Parathyroid adenoma (tissue), 2 donors: ENCODE measurements at regions not wholly inside any gene's neighbourhood (a gene's known extent, or its start where the extent isn't known, plus 50 kb on each side); places are given as distances from the start of the nearest gene placed in this dataset.

Source experiments
- H2AFZ ChIP-seq: fragments of 300-600 bp; sonication (generic); one replicate; pipeline ENCODE4 v1.7.0; 2017; ENCODE audit warnings: antibody characterized with exemption, mild to moderate bottlenecking
- H3K27ac ChIP-seq: fragments of 300-600 bp; sonication (generic); one replicate; pipeline ENCODE4 v1.7.0; 2017
- H3K27me3 ChIP-seq: fragments of 300-600 bp; sonication (generic); one replicate; pipeline ENCODE4 v1.7.0; 2017; ENCODE audit warnings: low read length; ENCODE audit not compliant: control insufficient read depth, insufficient read depth
- H3K36me3 ChIP-seq: fragments of 300-600 bp; sonication (generic); one replicate; pipeline ENCODE4 v1.7.0; 2017; ENCODE audit warnings: low read length; ENCODE audit not compliant: control insufficient read depth, insufficient read depth
- H3K4me1 ChIP-seq: fragments of 300-600 bp; sonication (generic); one replicate; pipeline ENCODE4 v1.7.0; 2017; ENCODE audit warnings: control low read depth
- H3K4me2 ChIP-seq: fragments of 300-600 bp; sonication (generic); one replicate; pipeline ENCODE4 v1.7.0; 2017; ENCODE audit warnings: low read length
- H3K4me3 ChIP-seq: fragments of 300-600 bp; sonication (generic); one replicate; pipeline ENCODE4 v1.7.0; 2017; ENCODE audit warnings: low read depth, low read length
- H3K79me2 ChIP-seq: fragments of 300-600 bp; sonication (generic); one replicate; pipeline ENCODE4 v1.7.0; 2017; ENCODE audit warnings: control low read depth
- H3K9ac ChIP-seq: fragments of 300-600 bp; sonication (generic); one replicate; pipeline ENCODE4 v1.7.0; 2017; ENCODE audit warnings: mild to moderate bottlenecking
- H3K9me3 ChIP-seq: fragments of 300-600 bp; sonication (generic); one replicate; pipeline ENCODE4 v1.7.0; 2017; ENCODE audit warnings: low read length; ENCODE audit not compliant: control insufficient read depth
- CTCF ChIP-seq: fragments of 300-600 bp; sonication (generic); IDR thresholded peaks from one replicate; pipeline ENCODE4 v1.7.0; 2017; ENCODE audit warnings: antibody characterized with exemption, mild to moderate bottlenecking
- donor health status: primary hyperparathyroidism.

- Histone ChIP-seq H3K9ac (no peak overlapping the region), H3K9me3 (no peaks in the 10 kb centered on the region), H3K4me3 (no peak overlapping the region), H3K4me1 (no peaks in the 10 kb centered on the region), H3K27ac (no peak overlapping the region), H2AFZ (no peak overlapping the region), H3K36me3 (no peaks in the 10 kb centered on the region), H3K27me3 (no peaks in the 10 kb centered on the region), H3K79me2 (no peaks in the 10 kb centered on the region), H3K4me2 (no peak overlapping the region)
- no peak for TF ChIP-seq CTCF
These were observed 348.6 kb upstream of the COBL start for GRCh38 chr7:51665045-51665780.

GRCh38 chr7:51660516-51660915 lies 343.9 kb upstream of the COBL start:
- no peak for TF ChIP-seq CTCF
- Histone ChIP-seq H3K9ac (no peak overlapping the region), H3K9me3 (no peaks in the 10 kb centered on the region), H2AFZ (no peak overlapping the region), H3K4me1 (no peaks in the 10 kb centered on the region), H3K4me2 (no peak overlapping the region), H3K36me3 (no peaks in the 10 kb centered on the region), H3K27ac (no peak overlapping the region), H3K27me3 (no peaks in the 10 kb centered on the region), H3K79me2 (no peaks in the 10 kb centered on the region), H3K4me3 (no peak overlapping the region)

GRCh38 chr7:51658684-51659083 lies 342.1 kb upstream of the COBL start:
- Histone ChIP-seq H3K27me3 (no peaks in the 10 kb centered on the region), H2AFZ (no peak overlapping the region), H3K79me2 (no peaks in the 10 kb centered on the region), H3K27ac (no peak overlapping the region), H3K4me2 (no peak overlapping the region), H3K36me3 (no peaks in the 10 kb centered on the region), H3K4me3 (no peak overlapping the region), H3K9ac (no peak overlapping the region), H3K9me3 (no peaks in the 10 kb centered on the region), H3K4me1 (no peaks in the 10 kb centered on the region)
- TF ChIP-seq CTCF: no peak

- Histone ChIP-seq H3K36me3 (no peaks in the 10 kb centered on the region), H3K9ac (no peak overlapping the region), H3K79me2 (no peaks in the 10 kb centered on the region), H3K9me3 (no peaks in the 10 kb centered on the region), H3K27ac (no peak overlapping the region), H3K4me2 (no peak overlapping the region), H2AFZ (no peak overlapping the region), H3K27me3 (no peaks in the 10 kb centered on the region), H3K4me3 (no peak overlapping the region), H3K4me1 (no peaks in the 10 kb centered on the region)
- no peak for TF ChIP-seq CTCF
These were observed 331.3 kb upstream of the COBL start for GRCh38 chr7:51647931-51648351.

GRCh38 chr7:51647486-51647885 lies 330.9 kb upstream of the COBL start:
- Histone ChIP-seq H3K9me3 (no peaks in the 10 kb centered on the region), H3K79me2 (no peaks in the 10 kb centered on the region), H3K4me3 (no peak overlapping the region), H3K36me3 (no peaks in the 10 kb centered on the region), H3K27me3 (no peaks in the 10 kb centered on the region), H2AFZ (no peak overlapping the region), H3K9ac (no peak overlapping the region), H3K4me2 (no peak overlapping the region), H3K27ac (no peak overlapping the region), H3K4me1 (no peaks in the 10 kb centered on the region)
- no peak for TF ChIP-seq CTCF
